HG03575 (cell line): ENCODE measurements at regions not wholly inside any gene's neighbourhood (a gene's known extent, or its start where the extent isn't known, plus 50 kb on each side); places are given as distances from the start of the nearest gene placed in this dataset.

Experiments
- ATAC-seq: cut with Tn5 transposase; IDR thresholded peaks from one replicate; pipeline ENCODE4 v1.9.1; 2021; ENCODE audit not compliant: unreplicated experiment, insufficient number of reproducible peaks, low FRiP score; ENCODE audit errors: extremely low read depth

DNA sequence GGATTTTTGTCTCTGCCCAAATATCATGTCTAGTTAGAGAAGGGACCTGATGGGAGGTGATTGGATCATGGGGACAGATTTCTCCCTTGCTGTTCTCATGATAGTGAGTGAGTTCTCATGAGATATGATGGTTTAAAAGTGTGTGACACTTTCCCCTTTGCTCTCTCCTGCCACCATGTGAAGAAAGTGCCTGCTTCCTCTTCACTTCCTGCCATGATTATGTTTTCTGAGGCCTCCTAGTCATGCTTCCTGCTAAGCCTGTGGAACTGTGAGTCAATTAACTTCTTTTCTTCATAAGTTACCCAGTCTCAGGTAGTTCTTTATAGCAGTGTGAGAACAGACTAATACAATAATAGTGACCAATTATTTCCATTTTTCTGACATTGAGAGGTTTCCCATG, 167.3 kb upstream of the CYRIA start:
- ATAC-seq = no peak

DNA sequence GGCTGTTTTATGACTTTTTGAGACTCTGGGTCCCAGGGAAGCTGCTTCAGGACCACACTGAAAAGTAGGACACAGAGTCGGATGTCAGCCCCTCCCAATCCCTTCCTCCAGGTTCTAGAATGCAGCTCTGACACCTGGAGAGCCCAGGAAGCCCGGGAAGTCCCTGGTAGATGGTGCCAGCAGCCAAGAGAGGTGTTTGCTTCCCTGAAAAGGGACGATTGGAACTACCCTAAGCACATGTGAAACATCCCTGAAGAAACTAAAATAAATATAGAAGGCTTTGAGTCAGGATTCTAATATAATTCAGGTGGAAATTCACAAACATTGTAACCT, 163.2 kb upstream of the CYRIA start:
- ATAC-seq = no peak

DNA sequence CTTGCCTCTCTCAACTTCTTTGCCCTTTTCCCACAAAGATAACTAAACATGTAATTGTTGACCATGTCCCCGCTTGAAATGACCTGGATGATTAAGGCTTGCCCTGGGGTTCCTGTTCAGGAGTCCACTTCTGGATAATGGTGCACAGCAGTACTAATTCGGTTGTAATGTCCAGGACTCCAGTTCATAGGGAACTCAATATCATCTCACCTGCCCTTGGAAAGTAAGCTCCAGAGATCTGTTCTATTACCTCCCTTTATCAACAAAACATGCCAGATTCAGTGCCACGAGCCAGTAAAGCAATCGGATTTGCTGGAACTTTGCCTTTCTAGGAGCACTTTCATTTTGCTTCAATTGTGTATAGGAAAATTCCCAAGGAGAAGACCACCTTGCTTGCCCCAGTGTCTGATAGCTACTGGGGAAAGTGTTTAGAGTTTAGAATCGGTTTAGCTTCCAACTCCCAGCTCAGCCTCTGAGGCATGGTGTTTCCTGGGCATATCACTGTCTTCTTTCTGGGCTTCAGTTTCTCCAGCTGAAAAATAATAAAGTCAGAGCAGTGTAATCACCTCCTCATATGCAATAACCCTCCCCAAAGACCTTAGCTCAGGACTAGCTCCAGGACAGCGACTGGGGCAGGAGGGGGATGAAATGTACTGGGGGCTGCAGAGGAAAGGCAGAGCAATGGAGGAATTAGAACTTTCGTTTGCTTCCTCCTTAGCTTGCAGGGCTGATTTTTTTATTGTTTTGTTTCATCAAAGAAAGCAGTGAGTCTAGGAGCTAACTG, 162.6 kb upstream of the CYRIA start:
- ATAC-seq = no peak

DNA sequence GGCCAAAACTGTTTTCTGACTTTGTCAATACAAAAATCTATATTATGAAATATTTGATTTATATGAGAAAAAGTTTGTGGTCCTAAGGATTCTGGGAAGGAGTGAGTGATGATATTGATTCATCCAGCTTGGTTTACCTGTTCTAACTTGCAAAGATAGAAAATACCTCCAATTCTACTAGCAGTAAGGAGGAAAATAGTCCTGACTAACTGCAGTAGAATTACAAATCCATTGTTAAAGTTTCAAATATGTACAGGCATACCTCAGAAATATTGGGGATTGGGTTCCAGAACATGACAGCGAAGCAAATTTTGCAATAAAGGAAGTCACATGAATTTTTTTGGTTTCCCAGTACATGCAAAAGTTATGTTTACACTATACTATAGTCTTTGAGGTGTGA, 158.8 kb upstream of the CYRIA start:
- no peak for ATAC-seq

DNA sequence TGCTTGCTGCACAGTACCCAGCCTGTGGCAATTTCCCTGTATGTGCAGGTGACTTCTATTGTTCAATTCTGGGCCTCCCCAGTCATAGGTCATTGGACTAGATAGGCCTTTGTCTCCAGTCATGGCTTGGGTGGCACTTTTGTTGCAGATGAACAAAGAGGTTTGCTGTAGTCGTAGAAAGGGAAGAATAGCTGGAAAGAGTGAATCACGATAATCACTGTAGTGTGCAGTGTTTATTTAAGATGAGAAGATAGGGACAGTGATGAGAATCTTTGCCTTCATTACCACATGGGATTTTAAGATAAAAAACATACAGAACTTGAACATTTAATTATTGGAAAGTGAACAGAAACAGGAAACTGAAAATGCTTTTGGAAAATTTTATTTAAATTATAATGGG, 156.1 kb upstream of the CYRIA start:
- no peak for ATAC-seq

DNA sequence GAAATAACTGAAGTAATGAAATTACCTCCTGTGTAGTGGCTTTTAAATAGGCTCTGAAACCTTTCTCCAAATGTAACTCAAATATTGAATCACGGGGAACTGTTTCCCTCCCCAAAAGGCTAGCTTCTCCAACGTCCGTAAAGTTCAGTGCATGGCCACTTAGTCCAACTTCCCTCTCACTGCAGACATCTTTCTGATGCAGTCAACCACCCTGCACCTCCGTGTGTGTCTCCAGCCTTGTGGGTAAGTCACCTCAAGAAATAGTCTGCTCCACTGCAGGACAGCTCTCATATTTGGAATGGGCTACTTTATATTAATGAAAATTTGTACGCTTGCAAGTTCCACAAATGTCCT, 152.5 kb upstream of the CYRIA start:
- ATAC-seq = no peak

DNA sequence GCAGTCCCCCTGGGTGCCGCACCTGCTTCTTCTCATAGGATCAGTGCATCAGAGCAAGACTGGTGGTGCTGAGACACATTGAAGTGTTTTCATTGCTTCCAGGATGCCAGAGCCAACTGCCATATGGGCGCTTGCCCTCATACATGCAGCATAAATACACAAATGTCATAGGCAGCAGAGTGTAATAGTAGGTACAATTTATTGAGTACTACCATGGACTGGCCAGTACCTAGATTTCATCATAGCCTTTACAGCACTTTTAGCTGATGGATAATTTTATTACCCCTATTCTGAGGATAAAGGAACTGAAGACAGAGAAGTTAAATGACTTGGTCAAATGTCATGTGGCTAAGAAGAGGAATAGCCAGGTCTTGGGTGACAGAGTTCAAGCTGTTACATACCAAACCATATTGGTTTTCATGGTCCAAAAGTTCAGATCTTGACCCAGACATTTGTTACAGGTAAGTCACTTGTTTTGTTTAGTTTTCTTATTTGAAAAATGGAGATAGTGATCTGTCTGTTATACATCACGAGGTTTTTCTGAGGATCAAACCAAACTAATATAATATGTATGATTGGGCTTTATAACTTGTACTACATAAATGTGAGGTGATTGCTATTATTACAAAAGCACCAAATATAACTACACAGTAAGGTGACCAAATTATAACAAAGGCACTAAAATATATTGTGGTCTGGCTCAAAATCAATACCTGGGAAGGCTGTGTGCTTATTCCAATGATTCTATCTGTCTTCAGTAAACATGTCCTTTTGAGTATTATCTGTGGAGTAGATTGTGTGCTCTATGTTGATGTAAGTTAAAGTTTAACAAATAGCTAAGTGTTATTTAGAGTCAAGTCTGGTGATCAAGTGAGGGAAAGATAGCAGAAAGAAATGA, 151.9 kb upstream of the CYRIA start:
- ATAC-seq = no peak

DNA sequence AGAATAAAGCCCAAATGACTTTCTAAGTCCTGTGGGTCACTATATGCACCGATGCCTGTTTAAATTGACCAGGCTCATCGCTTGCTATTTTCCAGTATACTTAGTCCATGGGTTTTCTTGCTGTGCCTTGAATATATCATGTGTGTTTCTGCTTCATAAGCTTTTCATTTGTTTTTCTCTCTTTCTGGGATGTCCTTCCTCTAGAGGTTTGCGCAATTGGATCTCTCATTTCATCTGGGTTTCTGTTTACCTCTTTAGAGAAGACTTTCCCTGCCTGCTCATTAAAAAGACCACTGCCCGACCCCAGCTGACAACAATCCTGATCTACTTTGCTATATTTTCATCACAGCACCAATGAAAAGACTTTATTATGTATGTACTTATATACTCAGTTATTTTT, 150.9 kb upstream of the CYRIA start:
- ATAC-seq = no peak

DNA sequence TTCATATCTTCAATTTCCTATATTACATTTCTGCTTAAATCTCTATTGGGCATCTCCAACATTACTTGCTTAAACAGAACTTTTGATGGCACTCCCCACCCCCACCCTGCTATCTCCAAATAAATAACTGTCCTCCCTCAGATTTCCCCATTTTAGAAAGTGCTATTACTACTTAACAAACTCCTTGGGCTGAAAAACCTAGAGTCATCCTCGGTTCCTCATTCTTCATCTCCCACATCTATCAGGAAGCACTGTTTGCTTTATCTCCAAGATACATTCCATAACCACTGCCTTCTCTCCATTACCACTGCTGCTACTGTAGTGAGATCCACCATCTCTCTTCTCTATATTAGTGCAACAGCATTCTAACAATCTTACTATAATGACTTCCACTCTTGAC, 150.4 kb upstream of the CYRIA start:
- no peak for ATAC-seq

DNA sequence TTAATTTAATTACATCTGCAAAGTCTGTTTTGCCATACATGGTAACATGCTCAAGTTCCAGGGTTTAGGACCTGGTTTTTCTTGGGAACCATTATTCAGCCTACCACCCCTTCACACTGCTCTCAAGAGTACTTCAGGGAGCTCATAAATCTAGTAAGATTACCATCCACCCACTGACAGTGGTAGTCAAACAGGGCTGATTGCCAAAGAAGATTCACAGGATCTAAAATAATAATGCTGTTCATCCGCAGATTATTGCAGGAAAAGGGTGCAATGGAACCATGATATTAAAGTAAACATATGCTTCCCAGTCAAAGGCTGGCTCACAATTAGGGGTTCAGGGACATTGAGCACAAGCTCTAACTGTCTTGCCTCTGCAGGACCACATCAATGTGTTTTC, 148.0 kb upstream of the CYRIA start:
- no peak for ATAC-seq

DNA sequence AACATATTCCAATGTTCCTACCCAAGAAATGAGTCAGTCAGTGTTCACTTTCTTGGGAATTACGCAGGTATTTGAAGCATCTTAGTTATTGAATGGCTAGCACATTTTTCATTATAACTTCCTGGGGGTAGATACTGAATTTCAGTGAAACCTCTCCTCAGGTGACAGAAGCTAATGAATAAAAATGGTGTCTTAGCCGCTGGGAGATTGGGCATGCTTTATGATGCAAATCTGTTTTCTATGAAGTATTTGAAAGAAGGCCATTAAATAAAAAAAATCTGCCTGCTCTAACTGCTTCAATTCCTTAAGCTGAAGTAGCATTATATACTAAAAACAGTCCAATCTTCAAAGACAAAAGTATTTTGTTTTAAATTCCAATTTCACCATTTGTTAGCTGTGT, 132.8 kb upstream of the CYRIA start:
- no peak for ATAC-seq

DNA sequence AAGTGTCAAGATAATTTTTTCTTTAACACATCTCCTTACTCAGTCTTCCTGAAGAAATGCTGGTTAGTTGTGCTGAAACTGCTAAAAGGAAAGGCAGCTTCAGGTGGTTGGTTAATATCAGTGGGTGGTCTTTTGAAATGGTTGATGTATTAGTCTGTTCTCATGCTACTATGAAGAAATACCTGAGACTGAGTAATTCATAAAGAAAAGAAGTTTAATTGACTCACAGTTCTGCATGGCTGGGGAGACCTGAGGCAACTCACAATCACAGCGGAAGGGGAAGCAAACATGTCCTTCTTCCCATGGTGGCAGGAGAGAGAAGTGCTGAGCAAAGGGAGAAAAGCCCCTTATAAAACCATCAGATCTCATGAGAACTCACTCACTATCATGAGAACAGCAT, 125.9 kb upstream of the CYRIA start:
- no peak for ATAC-seq

DNA sequence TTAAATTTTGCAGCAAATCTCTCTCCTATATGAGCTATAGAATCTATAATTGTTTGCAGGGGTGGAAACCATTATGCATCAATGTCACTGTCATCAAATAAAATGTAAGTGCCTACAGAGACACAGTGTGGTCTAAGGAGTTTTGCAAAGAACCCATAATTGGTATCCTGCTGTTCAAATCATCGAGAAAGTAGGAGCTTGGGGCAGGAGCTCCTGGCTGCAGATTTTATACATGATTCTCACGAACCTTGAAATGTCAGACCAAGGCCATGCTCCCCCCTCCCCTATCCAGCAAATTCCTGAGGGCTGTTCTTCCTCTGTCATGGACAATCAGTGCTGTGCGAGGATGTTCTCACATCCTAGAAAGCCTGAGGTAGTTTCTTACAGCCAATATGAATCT, 119.5 kb upstream of the CYRIA start:
- no peak for ATAC-seq

DNA sequence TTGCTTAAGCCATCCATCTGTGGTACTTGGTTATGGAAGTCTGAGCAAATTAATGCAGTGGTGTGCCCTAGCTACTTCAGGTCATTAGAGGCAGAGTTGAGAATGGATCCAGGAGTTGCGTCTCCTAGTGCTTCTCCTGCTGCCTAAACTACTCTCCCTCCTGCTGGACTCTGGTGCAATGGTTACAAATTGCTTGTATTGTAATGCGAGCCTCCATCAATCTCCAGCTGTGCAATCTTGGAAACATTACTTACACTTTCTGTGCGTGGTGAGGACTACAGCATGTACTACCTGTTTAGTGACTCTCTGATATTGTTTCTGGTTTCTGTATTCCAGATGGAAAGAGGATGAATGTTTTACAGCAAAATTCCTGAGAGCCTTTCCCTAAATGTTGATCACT, 119.0 kb upstream of the CYRIA start:
- no peak for ATAC-seq

DNA sequence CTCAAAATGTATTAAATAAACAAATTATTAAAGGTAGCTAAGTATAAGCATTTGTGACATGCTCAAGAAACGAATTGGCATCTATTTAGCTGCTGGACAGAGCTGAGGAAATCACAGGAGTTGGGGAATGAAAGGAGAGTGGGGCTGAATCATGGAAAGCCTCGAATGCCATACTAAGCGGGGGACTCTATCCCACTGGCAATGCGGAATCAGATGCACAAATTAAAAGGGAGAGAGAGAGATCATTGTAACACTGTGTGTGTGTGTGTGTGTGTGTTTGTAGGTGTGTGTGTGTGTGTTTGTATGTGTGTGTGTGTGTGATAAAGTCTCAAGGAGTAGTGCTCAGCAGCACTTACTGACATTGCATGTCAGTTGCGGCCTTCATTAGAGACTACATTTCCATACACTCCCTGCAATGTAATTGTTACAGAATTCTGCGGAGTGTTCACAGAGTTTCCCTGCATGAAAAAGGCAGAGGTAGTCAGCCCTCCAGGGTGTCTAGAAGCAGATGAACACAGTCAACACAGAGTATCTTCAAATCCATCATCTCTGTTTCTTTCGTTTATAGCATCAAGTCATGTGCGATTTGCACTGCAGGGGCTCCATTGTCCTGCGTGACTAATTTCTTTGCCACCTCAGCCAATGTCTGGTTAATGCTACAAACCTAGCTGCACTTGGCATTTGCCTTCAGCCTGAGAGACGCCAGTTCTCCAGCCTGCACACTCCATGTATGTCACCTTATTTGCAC, 111.7 kb upstream of the CYRIA start:
- ATAC-seq = no peak

DNA sequence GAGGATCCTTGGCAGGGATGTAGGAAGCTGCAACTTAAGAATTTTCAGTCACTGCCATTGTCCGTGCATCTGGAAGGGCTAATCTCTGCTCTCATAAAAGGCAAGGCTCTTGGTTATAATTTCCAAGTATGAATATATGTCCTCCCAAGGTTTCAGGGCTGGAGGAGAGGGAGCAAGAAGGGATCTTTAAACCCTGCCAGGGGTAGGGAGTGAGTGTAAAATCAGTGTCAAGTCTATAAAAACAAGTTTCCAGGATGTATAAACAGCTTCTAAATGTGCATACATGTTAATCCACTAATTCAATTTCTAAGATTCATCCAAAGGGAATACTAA, 110.2 kb upstream of the CYRIA start:
- ATAC-seq = no peak

DNA sequence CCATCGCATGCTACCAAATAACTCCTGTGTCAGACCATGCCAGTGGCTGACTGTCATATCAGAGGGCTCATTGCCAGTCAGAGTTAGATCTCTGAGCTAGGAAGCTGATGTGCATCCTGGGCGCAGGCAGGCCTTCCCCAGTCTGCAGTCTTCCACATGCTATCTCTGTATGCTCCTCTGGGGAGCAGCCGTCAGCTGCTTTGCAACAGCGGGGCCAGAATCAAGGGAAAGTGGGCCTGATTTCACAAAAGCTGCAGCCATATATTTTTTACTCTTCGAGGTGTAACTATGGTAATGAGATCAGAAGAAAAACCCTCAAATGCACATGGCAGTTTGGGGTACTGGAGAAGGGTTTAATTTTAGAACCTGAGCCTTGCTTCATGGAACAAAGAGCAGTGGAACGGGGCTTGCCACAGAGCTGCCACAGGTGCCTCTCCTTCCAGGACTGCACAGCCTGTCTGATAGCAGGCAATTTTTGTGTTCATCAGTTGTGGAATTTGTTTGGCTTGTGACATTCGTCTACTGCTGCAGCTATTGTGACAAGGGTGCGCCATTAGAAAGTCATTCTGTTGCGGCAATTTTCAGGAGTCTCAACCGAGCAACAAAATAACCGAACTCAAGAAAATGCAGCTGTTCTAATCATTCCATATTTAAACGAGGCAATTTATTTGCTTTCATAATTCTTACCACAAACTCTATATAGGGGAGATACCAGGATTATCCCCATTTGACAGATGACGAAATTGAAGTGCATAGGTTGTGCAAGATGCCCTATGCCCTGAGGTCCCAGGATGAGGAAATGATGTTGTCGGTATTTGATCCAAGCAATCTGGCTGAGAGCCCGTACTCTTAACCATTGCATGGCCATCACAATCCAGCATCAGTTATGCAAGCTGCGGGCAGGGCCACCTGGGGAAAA, 109.6 kb upstream of the CYRIA start:
- ATAC-seq = no peak

DNA sequence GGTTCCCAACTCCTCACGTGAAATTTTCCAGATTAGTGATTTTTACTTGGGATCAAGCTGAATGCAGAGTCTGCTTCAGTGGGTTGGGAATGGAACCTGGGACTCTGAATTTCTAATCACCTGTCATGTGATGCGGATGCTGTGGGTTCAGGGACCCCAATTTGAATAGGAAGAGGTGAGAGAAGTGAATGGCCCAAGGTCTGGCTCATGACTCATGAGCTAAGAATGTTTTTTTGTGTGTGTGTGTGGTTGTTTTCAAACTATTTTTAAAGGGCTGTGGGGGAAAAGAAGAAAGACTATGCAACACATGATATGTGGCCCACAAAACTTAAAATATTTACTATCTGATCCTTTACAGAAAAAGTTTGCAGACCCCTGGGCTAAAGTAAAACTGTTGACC, 108.5 kb upstream of the CYRIA start:
- no peak for ATAC-seq

DNA sequence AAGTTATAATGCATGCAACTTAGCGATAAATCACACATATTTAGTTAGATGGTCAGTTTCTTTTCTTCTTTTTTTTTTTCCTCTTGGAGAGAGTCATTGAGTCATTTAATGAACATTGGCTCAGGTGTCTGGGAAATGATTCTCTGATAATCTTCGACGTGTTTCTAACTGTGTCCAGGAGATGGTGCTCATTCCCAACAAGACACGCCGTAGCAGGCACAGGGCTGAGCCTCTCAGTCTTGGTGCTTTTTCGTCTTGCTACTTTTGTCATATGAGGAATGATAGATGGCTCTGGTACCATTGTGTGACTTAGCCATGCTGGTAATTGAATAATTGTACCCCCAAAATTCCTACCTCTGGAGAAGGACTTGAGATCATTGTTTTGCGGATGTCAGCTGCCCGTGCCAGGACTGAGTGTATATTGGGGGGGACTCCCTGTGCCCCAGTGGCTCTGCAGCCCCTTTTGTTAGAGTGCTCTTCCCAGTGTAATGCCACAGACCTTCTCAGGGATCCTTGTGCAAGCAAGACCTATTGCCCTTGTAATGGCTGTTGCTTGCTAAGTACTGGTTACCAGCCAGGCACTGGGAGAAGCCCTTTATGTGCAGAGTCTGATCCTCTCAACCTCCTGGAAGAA, 107.6 kb upstream of the CYRIA start:
- no peak for ATAC-seq
